Naive thymus-derived CD8-positive, alpha-beta T cell (primary cell): ENCODE measurements at regions not wholly inside any gene's neighbourhood (a gene's known extent, or its start where the extent isn't known, plus 50 kb on each side); places are given as distances from the start of the nearest gene placed in this dataset.

Source experiments
- ATAC-seq, 2 donors: fragments of 150-1000 bp; cut with Tn5 transposase in 1 of 2; sonication (Bioruptor Pico), chemical (Tn5 transposase) in 1 of 2; 1 replicate in 1 of 2; 2 replicates in 1 of 2; pipeline ENCODE4 v1.10.0; 2021; ENCODE audit warnings: mild to moderate bottlenecking in 2 of 2, moderate library complexity in 2 of 2
- POLR2A ChIA-PET: fragments of 350-600 bp; sonication (Branson Sonifier 250); formaldehyde crosslinking; loops from one replicate; lab custom pipeline; 2021; ENCODE audit warnings: antibody characterized with exemption; lab: Charles Lee
- DNase-seq, 10 donors: peaks; one replicate each; pipeline versions ENCODE4 v3.0.0 to v3.0.0-alpha.2; 2020 to 2022
- H3K27ac Mint-ChIP-seq, 10 donors: one replicate each; pipeline ENCODE4 v1.8.0; 2020 to 2022; ENCODE audit warnings: mild to moderate bottlenecking in 10 of 10, mixed read lengths in 10 of 10, moderate library complexity in 4 of 10, inconsistent platforms in 1 of 10
- H3K27me3 Mint-ChIP-seq, 5 donors: one replicate each; pipeline ENCODE4 v1.8.0; 2021 to 2022; ENCODE audit warnings: mixed read lengths in 5 of 5
- H3K36me3 Mint-ChIP-seq, 3 donors: one replicate each; pipeline ENCODE4 v1.8.0; 2020 to 2022; ENCODE audit warnings: mixed read lengths in 3 of 3, mild to moderate bottlenecking in 2 of 3, inconsistent platforms in 1 of 3
- H3K4me1 Mint-ChIP-seq, 4 donors: one replicate each; pipeline ENCODE4 v1.8.0; 2021 to 2022; ENCODE audit warnings: mixed read lengths in 4 of 4
- H3K4me3 Mint-ChIP-seq, 10 donors: one replicate each; pipeline ENCODE4 v1.8.0; 2020 to 2022; ENCODE audit warnings: mild to moderate bottlenecking in 10 of 10, mixed read lengths in 10 of 10, moderate library complexity in 6 of 10, inconsistent platforms in 1 of 10
- H3K9me3 Mint-ChIP-seq, 9 donors: one replicate each; pipeline ENCODE4 v1.8.0; 2020 to 2022; ENCODE audit warnings: mixed read lengths in 9 of 9, mild to moderate bottlenecking in 3 of 9, inconsistent platforms in 1 of 9, moderate library complexity in 1 of 9

- H3K4me1 Mint-ChIP-seq, result no peaks in the 10 kb centered on the region
- H3K27ac Mint-ChIP-seq, result no peak overlapping the region
- H3K27me3 Mint-ChIP-seq, result peaks cover 0 to 15% (median 6%) of the 10 kb centered on the region in 5 donors
- no peak overlapping the region for H3K4me3 Mint-ChIP-seq
- POLR2A ChIA-PET, result no interaction called here
- ATAC-seq, result no peak
- no peaks in the 10 kb centered on the region for H3K9me3 Mint-ChIP-seq
- no peaks in the 10 kb centered on the region for H3K36me3 Mint-ChIP-seq
- DNase-seq, result no peak
These were observed 197.7 kb upstream of the CDH5 start for GRCh38 chr16:66168777-66169176.

DNA sequence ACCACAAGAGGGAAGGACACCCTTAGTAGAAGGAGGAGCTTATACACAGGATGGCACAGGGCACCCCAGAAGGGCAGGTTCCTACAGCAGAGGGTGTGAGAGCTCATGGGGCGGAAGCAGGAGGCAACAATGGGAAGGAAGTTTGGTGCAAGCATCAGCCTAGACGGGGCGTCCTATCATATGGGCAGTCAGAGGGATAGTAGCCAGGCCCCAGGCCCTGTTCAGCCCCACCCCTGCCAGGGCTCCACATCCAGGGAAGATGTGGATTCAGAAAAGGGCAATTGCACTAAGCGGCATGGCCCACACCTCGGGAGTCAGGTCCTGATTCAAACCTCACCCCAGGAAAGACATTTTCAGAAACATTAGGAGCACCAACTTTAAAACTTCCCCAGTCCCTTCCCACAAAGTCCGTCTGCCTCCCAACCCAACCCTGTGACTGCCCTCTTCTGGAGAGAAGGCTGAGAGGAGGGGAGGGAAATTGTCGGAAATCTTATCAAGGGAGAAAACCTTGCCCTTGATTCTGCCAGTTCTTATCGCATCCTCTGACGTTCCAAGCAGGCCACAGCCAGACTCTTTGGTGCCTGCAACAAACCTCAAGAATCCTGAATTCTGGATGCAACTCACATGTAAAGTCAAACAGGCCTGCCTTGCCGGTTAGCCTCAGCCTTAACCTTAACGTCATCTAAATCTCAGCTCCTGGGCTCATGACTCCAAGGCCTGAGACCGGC is 198.8 kb upstream of the CDH5 start:
- no peak for DNase-seq
- H3K36me3 Mint-ChIP-seq, result no peaks in the 10 kb centered on the region
- H3K27me3 Mint-ChIP-seq, result peaks cover 0 to 20% (median 7%) of the 10 kb centered on the region in 5 donors
- H3K4me3 Mint-ChIP-seq, result no peak overlapping the region
- H3K27ac Mint-ChIP-seq, result no peak overlapping the region
- ATAC-seq, result no peak
- H3K4me1 Mint-ChIP-seq, result no peaks in the 10 kb centered on the region
- H3K9me3 Mint-ChIP-seq, result no peaks in the 10 kb centered on the region
- POLR2A ChIA-PET, result no interaction called here

- POLR2A ChIA-PET, result no interaction called here
- Mint-ChIP-seq H3K9me3 (no peaks in the 10 kb centered on the region), H3K4me3 (no peak overlapping the region), H3K27ac (no peak overlapping the region), H3K4me1 (no peaks in the 10 kb centered on the region), H3K27me3 (peaks cover 0 to 20% (median 7%) of the 10 kb centered on the region in 5 donors), H3K36me3 (no peaks in the 10 kb centered on the region)
- no peak for ATAC-seq
- no peak for DNase-seq
These were observed 200.0 kb upstream of the CDH5 start for GRCh38 chr16:66166490-66166889.

GRCh38 chr16:66165879-66166278 is 200.6 kb upstream of the CDH5 start:
- no peak overlapping the region for H3K4me3 Mint-ChIP-seq
- DNase-seq, result no peak
- H3K36me3 Mint-ChIP-seq, result no peaks in the 10 kb centered on the region
- no peak overlapping the region for H3K27ac Mint-ChIP-seq
- H3K4me1 Mint-ChIP-seq, result no peaks in the 10 kb centered on the region
- H3K9me3 Mint-ChIP-seq, result no peaks in the 10 kb centered on the region
- peaks cover 0 to 20% (median 7%) of the 10 kb centered on the region in 5 donors for H3K27me3 Mint-ChIP-seq
- POLR2A ChIA-PET, result no interaction called here
- no peak for ATAC-seq

DNA sequence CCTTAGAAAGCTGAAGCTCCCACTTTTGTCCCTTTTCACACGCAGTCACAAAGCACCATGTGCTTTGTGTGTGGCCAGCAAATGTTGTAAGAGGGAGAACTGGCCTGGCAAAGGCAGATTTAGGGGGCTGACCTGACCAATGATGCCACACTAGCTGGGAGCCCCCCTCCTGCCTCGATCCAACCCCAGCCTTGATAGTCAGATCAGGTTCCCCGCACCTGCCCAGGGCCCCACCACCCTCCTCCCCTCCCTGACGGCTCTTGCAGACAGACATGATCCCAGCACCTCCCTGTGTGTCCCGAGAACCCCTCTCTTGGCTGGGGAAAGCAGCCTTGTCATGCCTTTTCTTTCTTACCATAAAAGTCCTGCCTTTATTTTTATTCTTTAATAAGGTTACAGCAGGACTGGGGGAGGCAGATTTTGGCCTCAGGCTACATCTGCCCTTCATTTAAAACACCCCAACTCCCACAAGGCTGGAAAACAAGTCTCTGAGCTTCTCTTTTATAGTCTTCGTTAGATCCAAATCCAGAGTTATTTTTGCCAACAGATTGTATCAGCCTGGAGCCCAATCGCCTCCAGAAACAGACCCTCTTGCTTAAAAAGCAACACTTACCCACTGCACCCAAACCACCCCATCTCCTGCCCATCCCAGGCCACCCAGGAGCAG is 201.8 kb upstream of the CDH5 start:
- H3K27ac Mint-ChIP-seq, result no peak overlapping the region
- no peak overlapping the region for H3K4me3 Mint-ChIP-seq
- no peaks in the 10 kb centered on the region for H3K9me3 Mint-ChIP-seq
- POLR2A ChIA-PET, result no interaction called here
- ATAC-seq (no peak), DNase-seq (no peak)
- H3K27me3 Mint-ChIP-seq, result peaks cover 0 to 20% (median 7%) of the 10 kb centered on the region in 5 donors
- no peaks in the 10 kb centered on the region for H3K36me3 Mint-ChIP-seq
- no peaks in the 10 kb centered on the region for H3K4me1 Mint-ChIP-seq

DNA sequence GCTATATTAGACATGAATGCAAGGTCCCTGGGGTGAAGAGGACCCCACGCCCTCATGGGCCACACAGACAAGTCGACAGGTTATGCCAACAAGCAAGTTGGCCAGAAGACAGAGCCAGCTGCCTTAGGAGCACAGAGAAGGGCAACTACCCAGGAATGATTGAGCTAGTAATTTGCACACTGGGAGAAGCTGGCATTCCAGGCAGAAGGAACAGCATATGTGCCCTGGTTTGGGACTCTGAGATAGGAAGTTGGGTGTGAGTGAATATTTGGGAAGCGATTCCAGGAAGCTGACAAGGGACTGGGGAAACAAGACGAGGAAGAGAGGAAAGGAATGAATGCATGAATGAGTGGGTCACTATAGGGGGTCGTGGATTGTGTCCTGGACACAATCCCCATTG is 203.7 kb upstream of the CDH5 start:
- Mint-ChIP-seq H3K4me3 (no peak overlapping the region), H3K9me3 (no peaks in the 10 kb centered on the region)
- POLR2A ChIA-PET, result no interaction called here

DNA sequence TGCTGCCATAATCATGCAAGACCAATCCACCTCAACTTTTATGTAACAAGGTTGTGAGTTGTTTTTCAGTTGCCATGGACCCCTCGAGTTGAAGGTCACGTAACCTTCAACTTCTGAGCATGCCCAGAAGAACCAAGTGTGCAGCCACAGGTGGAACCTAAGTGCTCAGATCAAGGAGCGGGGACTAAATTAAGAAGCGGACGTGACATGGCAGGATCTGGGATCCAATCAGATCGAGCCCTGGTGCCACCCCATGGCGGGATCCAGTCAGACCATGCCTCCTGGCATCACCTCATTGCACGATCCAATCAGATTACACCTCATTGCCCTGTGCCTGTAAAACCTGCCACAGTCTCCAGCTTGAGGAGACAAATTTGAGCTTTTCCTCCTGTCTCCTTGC is 204.5 kb upstream of the CDH5 start:
- H3K27me3 Mint-ChIP-seq, result peaks cover 0 to 10% (median 3%) of the 10 kb centered on the region in 5 donors
- H3K4me3 Mint-ChIP-seq, result no peak overlapping the region
- H3K4me1 Mint-ChIP-seq, result no peaks in the 10 kb centered on the region
- no peaks in the 10 kb centered on the region for H3K9me3 Mint-ChIP-seq
- POLR2A ChIA-PET, result no interaction called here
- DNase-seq (no peak), ATAC-seq (no peak)
- H3K27ac Mint-ChIP-seq, result no peak overlapping the region
- no peaks in the 10 kb centered on the region for H3K36me3 Mint-ChIP-seq

More for the DNA sequence above, 203.7 kb upstream of the CDH5 start:
- ATAC-seq (no peak), DNase-seq (no peak)
- H3K27me3 Mint-ChIP-seq, result peaks cover 0 to 16% (median 7%) of the 10 kb centered on the region in 5 donors
- H3K4me1 Mint-ChIP-seq, result no peaks in the 10 kb centered on the region
- no peak overlapping the region for H3K27ac Mint-ChIP-seq
- H3K36me3 Mint-ChIP-seq, result no peaks in the 10 kb centered on the region

DNA sequence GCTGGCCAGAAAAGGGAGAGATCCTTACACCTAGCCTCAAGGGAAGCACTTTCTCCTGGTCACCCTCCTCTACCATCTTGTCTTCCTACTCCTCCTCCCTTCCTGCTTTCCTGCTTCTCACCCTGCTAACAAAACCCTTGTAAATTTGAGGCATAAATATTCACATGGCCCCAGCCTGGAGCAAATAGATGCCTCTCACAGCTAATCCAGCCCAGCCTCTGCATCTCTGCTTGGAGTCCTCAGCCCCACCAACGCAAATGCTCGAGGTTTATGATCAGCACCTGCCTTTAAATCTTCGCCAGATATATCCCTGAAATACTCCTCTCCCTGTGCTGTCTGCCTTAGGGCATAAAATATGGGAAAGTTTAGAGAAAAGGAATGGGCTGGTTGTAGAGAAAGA is 205.2 kb upstream of the CDH5 start:
- ATAC-seq, result no peak

GRCh38 chr16:66159987-66160386 is 206.5 kb upstream of the CDH5 start:
- H3K4me3 Mint-ChIP-seq, result no peak overlapping the region
- H3K4me1 Mint-ChIP-seq, result no peaks in the 10 kb centered on the region
- H3K27me3 Mint-ChIP-seq, result peaks cover 0 to 9% (median 1%) of the 10 kb centered on the region in 5 donors
- H3K9me3 Mint-ChIP-seq, result no peaks in the 10 kb centered on the region
- DNase-seq (no peak), ATAC-seq (no peak)
- no peaks in the 10 kb centered on the region for H3K36me3 Mint-ChIP-seq
- no peak overlapping the region for H3K27ac Mint-ChIP-seq
- POLR2A ChIA-PET, result no interaction called here

More for the DNA sequence above, 205.2 kb upstream of the CDH5 start:
- Mint-ChIP-seq H3K9me3 (no peaks in the 10 kb centered on the region), H3K27ac (no peak overlapping the region), H3K4me3 (no peak overlapping the region), H3K27me3 (peaks cover 0 to 12% (median 3%) of the 10 kb centered on the region in 5 donors), H3K4me1 (no peaks in the 10 kb centered on the region), H3K36me3 (no peaks in the 10 kb centered on the region)
- POLR2A ChIA-PET, result no interaction called here
- no peak for DNase-seq

DNA sequence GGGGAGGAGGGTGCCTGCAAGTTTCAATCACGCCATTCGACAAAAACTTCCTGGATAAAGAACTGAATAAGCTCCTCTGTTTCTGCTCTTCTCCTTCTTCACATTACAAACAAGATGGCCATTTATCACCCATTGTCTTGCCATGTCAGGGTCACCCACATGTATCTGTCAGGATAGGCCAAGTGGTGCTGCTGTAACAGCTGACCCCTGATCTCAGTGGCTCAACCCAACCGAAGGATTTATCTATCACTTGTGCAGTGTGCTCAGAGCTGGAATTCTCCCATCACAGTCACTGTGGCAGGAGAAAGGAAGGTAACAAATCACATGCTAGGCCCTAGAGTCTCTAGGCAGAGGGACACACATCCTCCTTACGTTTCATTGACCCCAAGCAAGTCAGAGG is 210.0 kb upstream of the CDH5 start:
- no peak overlapping the region for H3K27ac Mint-ChIP-seq
- no peaks in the 10 kb centered on the region for H3K36me3 Mint-ChIP-seq
- ATAC-seq (no peak), DNase-seq (no peak)
- H3K4me1 Mint-ChIP-seq, result no peaks in the 10 kb centered on the region
- POLR2A ChIA-PET, result no interaction called here
- H3K9me3 Mint-ChIP-seq, result no peaks in the 10 kb centered on the region
- no peak overlapping the region for H3K4me3 Mint-ChIP-seq
- H3K27me3 Mint-ChIP-seq, result peaks cover 0 to 3% (median 1%) of the 10 kb centered on the region in 5 donors

DNA sequence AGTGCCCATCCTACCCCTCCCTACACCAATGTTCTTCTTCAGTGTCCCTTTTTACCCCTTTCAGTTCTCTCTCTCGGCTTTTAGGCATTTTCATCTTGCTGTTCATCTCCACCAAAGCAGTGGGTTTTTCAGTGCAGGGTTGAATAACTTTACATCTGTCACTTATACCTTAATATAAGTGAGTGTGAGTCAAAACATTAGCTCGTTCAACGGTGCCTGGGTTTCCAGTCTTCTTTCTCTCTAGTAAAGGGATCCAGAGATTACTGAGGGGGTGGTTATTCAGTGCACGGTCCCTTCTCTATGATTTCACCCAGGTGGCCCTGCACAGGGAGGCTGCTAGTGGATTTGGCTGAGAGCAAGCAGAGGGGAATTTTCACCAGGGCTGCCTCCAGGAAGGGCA is 210.6 kb upstream of the CDH5 start:
- Mint-ChIP-seq H3K4me1 (peaks cover 0 to 4% (median 0%) of the 10 kb centered on the region in 4 donors), H3K27ac (no peak overlapping the region), H3K9me3 (no peaks in the 10 kb centered on the region), H3K27me3 (peaks cover 0 to 5% (median 1%) of the 10 kb centered on the region in 5 donors), H3K4me3 (no peak overlapping the region), H3K36me3 (no peaks in the 10 kb centered on the region)
- POLR2A ChIA-PET, result no interaction called here
- ATAC-seq (no peak), DNase-seq (no peak)

- Mint-ChIP-seq H3K27ac (no peak overlapping the region), H3K9me3 (no peaks in the 10 kb centered on the region), H3K4me3 (peak overlapping the region in 1 of 10 donors; percentile 4), H3K27me3 (peaks cover 0 to 12% (median 7%) of the 10 kb centered on the region in 5 donors), H3K36me3 (no peaks in the 10 kb centered on the region), H3K4me1 (peaks cover 0 to 14% (median 0%) of the 10 kb centered on the region in 4 donors)
- POLR2A ChIA-PET, result no interaction called here
- no peak for ATAC-seq
- DNase-seq, result no peak
These were observed 211.7 kb upstream of the CDH5 start for GRCh38 chr16:66154801-66155200.

GRCh38 chr16:66152823-66153393 is 213.6 kb upstream of the CDH5 start:
- ATAC-seq, result no peak
- H3K27ac Mint-ChIP-seq, result peak overlapping the region in 1 of 10 donors; percentile 82

More at GRCh38 chr16:66152823-66153393, 213.6 kb upstream of the CDH5 start:
- no peaks in the 10 kb centered on the region for H3K36me3 Mint-ChIP-seq
- POLR2A ChIA-PET, result no interaction called here
- H3K4me3 Mint-ChIP-seq, result no peak overlapping the region
- H3K9me3 Mint-ChIP-seq, result no peaks in the 10 kb centered on the region
- peaks cover 3 to 15% (median 9%) of the 10 kb centered on the region in 5 donors for H3K27me3 Mint-ChIP-seq
- no peak for DNase-seq
- peaks cover 0 to 14% (median 0%) of the 10 kb centered on the region in 4 donors for H3K4me1 Mint-ChIP-seq
